ENCODE measurements at regions not wholly inside any gene's neighbourhood (a gene's known extent, or its start where the extent isn't known, plus 50 kb on each side); places are given as distances from the start of the nearest gene placed in this dataset.

- no peak for DNase-seq (ENCODE audit: low read depth in 2 of 2)
These were observed 143.3 kb upstream of the MAP3K7 start for GRCh38 chr6:90730151-90730673.

DNA sequence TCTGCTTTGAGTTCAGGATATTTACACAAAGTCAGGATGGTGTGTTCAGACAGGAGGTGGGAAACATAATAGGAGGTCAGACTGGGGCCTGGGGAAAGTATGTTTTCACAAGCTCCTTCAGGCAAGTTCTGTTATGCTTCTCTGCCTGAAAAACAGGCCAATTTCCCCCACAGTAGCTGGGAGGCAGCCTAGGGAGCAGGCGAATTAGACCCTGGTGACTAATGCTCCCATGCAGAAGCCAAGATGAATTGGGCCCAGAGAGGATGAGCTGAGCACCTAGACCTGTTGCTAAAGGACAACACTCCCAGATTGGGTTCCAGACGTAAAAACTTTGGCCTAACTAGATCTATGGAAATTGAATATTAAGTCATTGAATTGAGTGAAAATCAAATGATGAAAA, 142.2 kb upstream of the MAP3K7 start:
- DNase-seq (ENCODE audit: low read depth in 2 of 2), result no peak

GRCh38 chr6:90722648-90723047, 135.8 kb upstream of the MAP3K7 start:
- DNase-seq (ENCODE audit: low read depth in 2 of 2), result no peak

- DNase-seq (ENCODE audit: low read depth in 2 of 2), result no peak
These were observed 133.5 kb upstream of the MAP3K7 start for GRCh38 chr6:90720404-90720803.

- DNase-seq (ENCODE audit: low read depth in 2 of 2), result no peak
These were observed 132.7 kb upstream of the MAP3K7 start for GRCh38 chr6:90719321-90720195.

GRCh38 chr6:90716376-90716775, 129.5 kb upstream of the MAP3K7 start:
- no peak for DNase-seq (ENCODE audit: low read depth in 2 of 2)

GRCh38 chr6:90715093-90715655, 128.3 kb upstream of the MAP3K7 start:
- no peak for DNase-seq (ENCODE audit: low read depth in 2 of 2)

GRCh38 chr6:90714319-90714718, 127.4 kb upstream of the MAP3K7 start:
- DNase-seq (ENCODE audit: low read depth in 2 of 2), result no peak

GRCh38 chr6:90712114-90712513, 125.2 kb upstream of the MAP3K7 start:
- DNase-seq (ENCODE audit: low read depth in 2 of 2), result no peak

- no peak for DNase-seq (ENCODE audit: low read depth in 2 of 2)
These were observed 122.6 kb upstream of the MAP3K7 start for GRCh38 chr6:90709431-90709996.

DNA sequence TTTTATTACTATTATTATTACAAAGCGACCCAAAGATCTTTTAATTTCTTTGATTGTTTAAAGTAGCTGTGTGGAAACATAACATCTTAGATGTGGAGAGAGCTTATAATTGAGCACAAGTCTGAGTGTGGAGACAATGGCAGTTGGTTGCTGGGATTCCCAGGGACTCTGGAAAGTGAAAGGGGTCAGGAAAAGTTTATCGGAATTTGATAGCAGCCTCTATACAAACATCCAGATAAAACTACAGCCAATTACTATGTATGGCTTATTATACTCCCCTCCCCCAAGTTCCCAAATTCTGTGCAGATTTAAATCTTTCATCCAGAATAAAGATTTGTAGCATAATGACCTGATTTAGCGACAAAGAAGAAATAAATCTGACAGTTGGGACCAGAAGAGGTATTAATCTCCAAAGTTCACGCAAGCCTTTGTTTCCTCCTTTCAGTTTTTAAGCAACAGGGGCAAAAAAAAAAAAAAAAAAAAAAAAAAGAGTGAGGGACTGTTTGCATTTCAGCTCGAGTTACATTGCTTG, 121.4 kb upstream of the MAP3K7 start:
- DNase-seq (ENCODE audit: low read depth in 2 of 2), result no peak

- no peak for DNase-seq (ENCODE audit: low read depth in 2 of 2)
These were observed 120.4 kb upstream of the MAP3K7 start for GRCh38 chr6:90707246-90707645.

DNA sequence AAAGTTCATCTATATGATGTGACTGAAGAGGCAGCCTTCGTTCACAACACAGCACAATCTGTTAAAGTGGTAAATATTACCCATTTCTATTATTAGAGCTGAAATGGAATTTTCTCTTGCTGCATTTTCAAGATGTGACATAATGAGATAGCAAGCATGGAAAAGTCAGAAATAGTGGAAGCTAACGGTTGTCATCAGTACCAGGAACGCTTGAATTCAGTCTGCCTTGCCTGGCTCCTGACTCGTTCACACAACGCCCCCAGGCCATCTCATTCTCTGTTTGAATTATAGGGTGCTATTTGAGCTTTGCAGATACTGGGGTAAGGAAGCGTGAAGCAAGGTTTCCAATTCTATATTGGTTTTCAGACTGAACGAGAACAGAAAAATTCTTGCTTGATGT, 116.5 kb upstream of the MAP3K7 start:
- no peak for DNase-seq (ENCODE audit: low read depth in 2 of 2)

GRCh38 chr6:90701926-90702325, 115.1 kb upstream of the MAP3K7 start:
- DNase-seq (ENCODE audit: low read depth in 2 of 2), result no peak

DNA sequence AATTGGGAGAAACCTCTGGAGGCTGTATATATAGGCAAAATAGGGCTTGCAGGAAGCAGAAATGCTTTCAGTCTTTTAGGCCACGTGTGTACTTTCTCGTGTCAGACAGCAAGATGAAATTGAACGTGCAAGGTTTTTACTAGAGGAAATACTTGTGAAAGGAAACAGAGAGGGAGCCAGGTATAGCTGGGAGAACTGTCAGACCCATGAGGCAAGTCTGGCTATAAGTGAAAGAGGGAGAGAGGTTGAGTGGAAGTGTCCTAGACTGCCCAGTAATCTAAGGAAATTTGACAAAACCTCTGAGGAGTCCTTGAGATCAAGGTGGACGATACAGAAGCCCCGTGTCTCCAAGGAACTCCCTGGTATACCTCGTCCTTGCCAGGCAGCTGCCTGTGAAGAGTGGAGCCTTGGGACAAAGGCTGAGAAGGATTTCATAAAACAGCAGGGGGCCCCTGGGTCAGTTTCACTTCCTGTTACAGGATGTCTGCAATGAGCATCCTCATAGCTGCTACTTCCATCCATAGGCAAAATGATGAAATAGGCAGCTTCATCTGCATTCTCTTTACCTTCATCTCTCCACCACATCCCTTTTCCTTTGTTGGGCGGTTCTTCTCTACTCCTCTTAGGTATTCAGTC, 114.4 kb upstream of the MAP3K7 start:
- no peak for DNase-seq (ENCODE audit: low read depth in 2 of 2)

DNA sequence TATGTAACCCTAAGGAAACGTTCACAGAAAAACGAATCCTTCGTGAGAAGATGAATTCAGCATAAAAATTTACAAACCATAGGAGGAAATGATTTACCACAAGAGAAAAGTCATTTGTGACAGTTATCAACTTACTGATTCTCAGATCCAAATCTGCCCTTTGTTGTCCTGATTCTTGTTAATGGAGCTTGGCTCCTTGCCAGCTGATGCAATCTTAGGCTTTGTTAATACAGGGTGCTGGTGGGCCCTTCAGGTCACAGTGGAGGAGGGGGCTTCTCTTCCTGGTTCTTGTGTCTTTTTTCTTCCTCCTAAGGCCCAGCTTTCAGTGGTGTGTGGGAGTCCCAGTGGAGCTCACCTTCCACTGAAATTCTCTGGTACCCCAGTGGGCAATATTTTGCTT, 108.4 kb upstream of the MAP3K7 start:
- DNase-seq (ENCODE audit: low read depth in 2 of 2), result no peak

- no peak for DNase-seq (ENCODE audit: low read depth in 2 of 2)
These were observed 107.9 kb upstream of the MAP3K7 start for GRCh38 chr6:90694802-90695201.

DNA sequence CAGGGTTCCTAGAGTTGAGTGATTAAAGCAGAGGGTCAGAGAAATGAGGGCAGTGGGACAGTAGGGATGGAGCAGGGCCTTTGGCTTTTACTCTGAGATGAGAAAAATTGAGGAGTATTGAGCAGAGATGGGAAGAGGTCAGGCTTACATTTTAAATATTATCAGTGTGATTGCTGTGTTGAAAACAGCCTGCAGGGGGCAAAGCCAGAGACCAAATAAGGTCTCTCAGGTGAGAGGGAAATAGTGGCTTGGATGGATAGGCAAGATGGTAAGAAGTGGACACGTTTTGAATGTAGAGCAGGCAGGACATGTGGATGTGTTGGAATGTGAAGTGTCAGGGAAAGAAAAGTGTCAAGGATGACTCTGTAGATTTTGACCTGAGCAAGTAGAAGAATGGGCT, 105.0 kb upstream of the MAP3K7 start:
- DNase-seq (ENCODE audit: low read depth in 2 of 2), result no peak

GRCh38 chr6:90689172-90689571, 102.3 kb upstream of the MAP3K7 start:
- DNase-seq (ENCODE audit: low read depth in 2 of 2), result no peak

DNA sequence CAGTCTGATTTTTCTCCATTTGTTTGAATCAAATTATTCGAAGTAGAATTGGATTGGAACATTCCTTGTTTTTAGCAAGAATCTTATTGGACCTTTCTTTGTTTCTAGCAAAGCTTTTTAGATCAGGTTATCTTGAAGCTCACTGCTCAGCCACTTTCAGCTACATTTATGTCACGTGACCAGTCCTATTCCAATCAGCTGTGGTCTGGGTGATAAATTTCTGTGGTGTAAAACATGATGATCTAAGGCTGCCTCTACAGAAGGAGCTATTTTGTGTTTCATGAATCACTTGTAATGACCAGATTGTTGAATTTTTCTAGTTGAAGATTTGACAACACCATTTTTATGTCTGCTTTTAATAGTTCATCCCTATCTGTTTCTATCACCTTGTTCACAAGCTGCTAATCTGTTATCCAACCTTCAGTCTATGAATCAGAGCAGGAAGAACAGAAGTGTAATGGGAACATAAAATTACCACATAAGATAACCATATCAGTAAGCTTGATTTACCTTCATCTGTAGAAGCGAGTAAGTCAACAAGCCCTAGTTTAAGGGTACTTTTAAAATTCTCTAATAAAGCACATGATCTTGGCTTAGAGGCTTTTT, 101.0 kb upstream of the MAP3K7 start:
- no peak for DNase-seq (ENCODE audit: low read depth in 2 of 2)

- DNase-seq (ENCODE audit: low read depth in 2 of 2), result no peak
These were observed 95.0 kb upstream of the MAP3K7 start for GRCh38 chr6:90681863-90682262.
